Caco-2 (cell line): ENCODE measurements at regions not wholly inside any gene's neighbourhood (a gene's known extent, or its start where the extent isn't known, plus 50 kb on each side); places are given as distances from the start of the nearest gene placed in this dataset.

Experiments used
- BruUV-seq: library from RNA; stranded (reverse); fragments of 400-500 nt; replicated peaks from 2 replicates; lab custom pipeline; 2021; lab: Mats Ljungman, UMichigan
- CTCF ChIA-PET: fragments of 300-600 bp; sonication (Branson Sonifier 250); formaldehyde crosslinking; loops from one replicate; lab custom pipeline; 2022; ENCODE audit warnings: antibody characterized with exemption; lab: Charles Lee
- POLR2A ChIA-PET: fragments of 300-600 bp; sonication (Branson Sonifier 250); formaldehyde crosslinking; loops from one replicate; lab custom pipeline; 2022; ENCODE audit warnings: antibody characterized with exemption; lab: Charles Lee
- DNase-seq, 2 experiments: peaks; one replicate each; pipeline versions ENCODE4 v3.0.0 to v3.0.0-alpha.2; 2020 to 2022
- H3K27me3 ChIP-seq: replicated peaks from 2 replicates; pipeline ENCODE4 v1.6.0; 2011; ENCODE audit warnings: low read length; ENCODE audit not compliant: control insufficient read depth, insufficient read depth
- H3K36me3 ChIP-seq: 2 replicates; pipeline ENCODE4 v1.5.1; 2011; ENCODE audit warnings: low read length; ENCODE audit not compliant: control insufficient read depth, insufficient read depth
- H3K4me1 ChIP-seq: fragments of 250-450 bp; sonication (Bioruptor Pico); 2 replicates; pipeline ENCODE4 v1.5.1; 2020; ENCODE audit warnings: mild to moderate bottlenecking
- H3K4me3 ChIP-seq: 2 replicates; pipeline ENCODE4 v1.5.1; 2011; ENCODE audit warnings: low read depth, mild to moderate bottlenecking, control low read depth, low read length
- H3K9me3 ChIP-seq: fragments of 250-450 bp; sonication (Bioruptor Pico); 2 replicates; pipeline ENCODE4 v1.5.1; 2020; ENCODE audit warnings: mild to moderate bottlenecking, moderate library complexity
- H3K27ac Mint-ChIP-seq: one replicate; pipeline ENCODE4 v1.8.0; 2022; ENCODE audit warnings: mixed read lengths; ENCODE audit not compliant: unreplicated experiment
- H3K27me3 Mint-ChIP-seq: one replicate; pipeline ENCODE4 v1.8.0; 2022; ENCODE audit warnings: mixed read lengths; ENCODE audit not compliant: insufficient read depth, unreplicated experiment
- H3K36me3 Mint-ChIP-seq: one replicate; pipeline ENCODE4 v1.8.0; 2022; ENCODE audit warnings: mild to moderate bottlenecking, mixed read lengths; ENCODE audit not compliant: insufficient read depth, unreplicated experiment
- H3K4me1 Mint-ChIP-seq: one replicate; pipeline ENCODE4 v1.8.0; 2022; ENCODE audit warnings: low read depth, mixed read lengths; ENCODE audit not compliant: unreplicated experiment
- H3K4me3 Mint-ChIP-seq: one replicate; pipeline ENCODE4 v1.8.0; 2022; ENCODE audit warnings: mild to moderate bottlenecking, moderate library complexity, mixed read lengths; ENCODE audit not compliant: unreplicated experiment
- H3K9me3 Mint-ChIP-seq: one replicate; pipeline ENCODE4 v1.8.0; 2022; ENCODE audit warnings: mixed read lengths; ENCODE audit not compliant: unreplicated experiment
- CTCF ChIP-seq, 2 experiments: fragments of 200-600 bp in 1 of 2; IDR thresholded peaks; 1 replicate in 1 of 2; 2 replicates in 1 of 2; pipeline versions ENCODE4 v1.5.1 to v1.8.0; 2011 to 2022; ENCODE audit warnings: antibody characterized with exemption in 1 of 2, control low read depth in 1 of 2, inconsistent platforms in 1 of 2, low read depth in 1 of 2, low read length in 1 of 2, mild to moderate bottlenecking in 1 of 2, moderate library complexity in 1 of 2; ENCODE audit not compliant: insufficient read depth in 1 of 2, severe bottlenecking in 1 of 2, unreplicated experiment in 1 of 2
- intact Hi-C: fragments of 100-400 bp; cut with micrococcal nuclease; formaldehyde crosslinking; loops from one replicate; pipeline ENCODE4 v1.10.0; 2022; ENCODE audit not compliant: unreplicated experiment

- peaks cover 2% of the 10 kb centered on the region for H3K27me3 Mint-ChIP-seq
- no peaks in the 10 kb centered on the region for H3K9me3 ChIP-seq
- ChIA-PET POLR2A (no interaction called here), CTCF (no interaction called here)
- H3K36me3 Mint-ChIP-seq: no peaks in the 10 kb centered on the region
- intact Hi-C loops: no loop called here
- H3K27me3 ChIP-seq: no peaks in the 10 kb centered on the region
- DNase-seq: no peak
- H3K4me1 ChIP-seq: no peaks in the 10 kb centered on the region
- BruUV-seq: no TSS peak
- H3K4me3 ChIP-seq: no peak overlapping the region
- H3K36me3 ChIP-seq: no peaks in the 10 kb centered on the region
- no peaks in the 10 kb centered on the region for H3K9me3 Mint-ChIP-seq
- no peaks in the 10 kb centered on the region for H3K4me1 Mint-ChIP-seq
- H3K27ac Mint-ChIP-seq: no peak overlapping the region
- TF ChIP-seq CTCF (IDR thresholded peaks at IDR 0.05; ENCODE audit: insufficient read depth in 1 of 2, low read depth in 1 of 2, low read length in 1 of 2, severe bottlenecking in 1 of 2, unreplicated experiment in 1 of 2): no peak
- no peak overlapping the region for H3K4me3 Mint-ChIP-seq
Observed at GRCh38 chr6:51495610-51496396, 591.6 kb downstream of the PKHD1 start.

- no peaks in the 10 kb centered on the region for H3K4me1 Mint-ChIP-seq
- ChIA-PET POLR2A (no interaction called here), CTCF (no interaction called here)
- Histone ChIP-seq H3K36me3 (no peaks in the 10 kb centered on the region), H3K4me1 (no peaks in the 10 kb centered on the region), H3K9me3 (no peaks in the 10 kb centered on the region), H3K4me3 (no peak overlapping the region), H3K27me3 (no peaks in the 10 kb centered on the region)
- DNase-seq: no peak
- BruUV-seq: no TSS peak
- intact Hi-C loops: no loop called here
- no peaks in the 10 kb centered on the region for H3K36me3 Mint-ChIP-seq
- TF ChIP-seq CTCF (IDR thresholded peaks at IDR 0.05; ENCODE audit: insufficient read depth in 1 of 2, low read depth in 1 of 2, low read length in 1 of 2, severe bottlenecking in 1 of 2, unreplicated experiment in 1 of 2): no peak
- no peaks in the 10 kb centered on the region for H3K27me3 Mint-ChIP-seq
- H3K9me3 Mint-ChIP-seq: no peaks in the 10 kb centered on the region
- H3K4me3 Mint-ChIP-seq: no peak overlapping the region
- no peak overlapping the region for H3K27ac Mint-ChIP-seq
Observed at GRCh38 chr6:51502996-51503395, 584.4 kb downstream of the PKHD1 start.

- ChIA-PET POLR2A (no interaction called here), CTCF (no interaction called here)
- Mint-ChIP-seq H3K4me1 (no peaks in the 10 kb centered on the region), H3K27ac (no peak overlapping the region), H3K9me3 (no peaks in the 10 kb centered on the region), H3K4me3 (no peak overlapping the region), H3K27me3 (no peaks in the 10 kb centered on the region), H3K36me3 (no peaks in the 10 kb centered on the region)
- DNase-seq: no peak
- intact Hi-C loops: no loop called here
- H3K4me3 ChIP-seq: no peak overlapping the region
- no TSS peak for BruUV-seq
- no peaks in the 10 kb centered on the region for H3K36me3 ChIP-seq
- H3K4me1 ChIP-seq: no peaks in the 10 kb centered on the region
- no peaks in the 10 kb centered on the region for H3K27me3 ChIP-seq
- no peak for TF ChIP-seq CTCF (IDR thresholded peaks at IDR 0.05; ENCODE audit: insufficient read depth in 1 of 2, low read depth in 1 of 2, low read length in 1 of 2, severe bottlenecking in 1 of 2, unreplicated experiment in 1 of 2)
- H3K9me3 ChIP-seq: no peaks in the 10 kb centered on the region
Observed at GRCh38 chr6:51505434-51505833, 582.0 kb downstream of the PKHD1 start.
